ENCODE measurements at regions not wholly inside any gene's neighbourhood (a gene's known extent, or its start where the extent isn't known, plus 50 kb on each side); places are given as distances from the start of the nearest gene placed in this dataset.
A peak's percentile ranks its signal among the peaks of the same experiment; 100 is the strongest.
"Not testable (repeated sequence)": the region's sequence is repeated elsewhere in the genome, so short reads cannot be mapped to it uniquely, and the experiment has no call there.

DNA sequence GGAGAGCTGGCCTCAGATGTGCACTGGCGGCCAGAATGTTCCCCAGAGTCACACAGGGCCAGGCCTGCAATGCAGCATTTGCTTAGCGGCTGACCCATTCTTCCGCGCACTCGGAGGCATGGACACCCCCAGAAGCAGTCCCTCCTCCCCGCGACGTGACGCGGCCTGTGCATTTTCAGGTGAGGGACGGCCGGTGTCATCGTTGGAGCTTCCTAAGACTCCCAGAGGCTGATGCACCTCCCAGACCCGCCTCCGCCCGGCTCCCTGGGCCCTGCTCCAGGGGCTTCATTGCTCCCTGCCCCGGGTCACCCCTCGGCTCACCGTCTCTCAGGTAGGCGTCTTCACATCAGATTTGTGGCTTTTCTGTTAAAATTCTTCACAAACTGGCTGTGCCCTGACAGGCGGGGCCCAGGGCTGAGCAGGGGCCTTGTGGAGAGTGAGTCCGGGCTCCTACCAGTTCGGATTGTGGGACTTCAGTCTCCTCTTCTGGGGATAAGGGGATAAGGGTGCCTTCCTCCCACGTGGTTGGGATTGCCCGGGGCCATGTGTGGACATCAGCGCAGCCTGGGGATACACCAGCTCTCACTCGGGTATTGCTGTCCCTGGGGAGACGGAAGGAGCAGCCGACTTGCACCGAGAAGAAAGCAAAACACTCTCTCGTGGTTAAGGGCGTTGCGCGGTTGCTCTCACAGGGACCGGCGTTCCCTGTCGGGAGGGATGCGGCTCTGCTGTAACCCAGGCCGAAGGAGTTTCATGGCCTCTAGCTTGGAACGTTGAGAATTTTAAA, 249.1 kb downstream of the ADGRD1 start:
- no peak overlapping the region for H3K4me3 ChIP-seq (ENCODE audit: low read depth, poor library complexity, severe bottlenecking)
- 82 to 85% methylated on average over 39 to 40 of the region's 40 CpGs for WGBS, 2 donors
- peak in 1 of 2 donors; percentile 76 for DNase-seq (ENCODE audit: low spot score in 2 of 2)
- TF ChIP-seq POLR2A (IDR thresholded peaks at IDR 0.05) (no peak), CTCF (IDR thresholded peaks at IDR 0.05) (no peak)
- intact Hi-C loops (cut with DNase I; ENCODE audit: low total_unique reads): no loop called here

DNA sequence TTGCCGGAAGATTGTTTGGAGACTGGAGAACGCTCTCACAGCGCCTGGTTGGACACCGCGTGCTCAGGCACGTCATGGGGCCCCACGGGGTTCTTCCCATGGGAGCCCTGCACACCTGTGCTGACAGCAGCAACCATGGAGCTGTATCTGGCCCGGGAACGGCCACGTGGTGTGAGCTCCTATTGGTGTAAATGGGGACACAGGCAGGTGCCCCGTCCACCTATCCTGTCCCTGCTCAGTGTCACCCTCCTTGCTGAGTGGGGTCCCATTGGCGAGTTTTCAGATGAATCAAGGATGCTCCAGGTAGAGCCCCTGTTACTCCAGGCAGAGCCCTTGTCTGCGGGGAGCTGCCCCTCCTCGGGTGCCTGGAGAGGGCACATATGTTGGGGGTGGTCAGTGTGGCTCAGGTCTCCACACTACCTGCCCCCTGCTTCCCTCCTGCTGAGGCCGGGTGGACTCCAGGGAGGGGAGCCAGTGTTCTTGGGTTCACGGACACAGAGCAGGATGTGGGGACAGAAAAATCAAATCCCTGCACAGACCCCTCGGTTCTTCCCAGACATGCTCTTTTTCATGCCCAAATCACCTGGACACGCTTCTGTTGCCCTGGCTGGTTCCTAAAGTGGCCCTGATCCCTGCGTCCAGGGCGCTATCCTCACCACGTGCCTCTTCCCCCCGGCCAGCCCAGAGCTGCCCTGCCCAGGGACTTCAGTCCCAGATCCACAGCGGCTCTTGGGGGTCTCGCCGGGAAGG, 250.1 kb downstream of the ADGRD1 start:
- intact Hi-C loops (cut with DNase I; ENCODE audit: low total_unique reads): no loop called here
- 76 to 83% methylated on average over 22 to 25 of the region's 25 CpGs for WGBS, 2 donors
- TF ChIP-seq POLR2A (IDR thresholded peaks at IDR 0.05) (no peak), CTCF (IDR thresholded peaks at IDR 0.05) (no peak)
- H3K4me3 ChIP-seq (ENCODE audit: low read depth, poor library complexity, severe bottlenecking): no peak overlapping the region
- peak in 1 of 2 donors; percentile 77 for DNase-seq (ENCODE audit: low spot score in 2 of 2)

- H3K4me3 ChIP-seq (ENCODE audit: low read depth, poor library complexity, severe bottlenecking): no peak overlapping the region
- 77 to 83% methylated on average over 13 to 17 of the region's 17 CpGs for WGBS, 2 donors
- intact Hi-C loops (cut with DNase I; ENCODE audit: low total_unique reads): no loop called here
- DNase-seq (ENCODE audit: low spot score in 2 of 2): peak; percentile 5 to 64
- no peak for TF ChIP-seq CTCF (IDR thresholded peaks at IDR 0.05)
- TF ChIP-seq POLR2A (IDR thresholded peaks at IDR 0.05): no peak
These were observed 250.9 kb downstream of the ADGRD1 start for GRCh38 chr12:131204416-131205274.

GRCh38 chr12:131205275-131205933, 251.7 kb downstream of the ADGRD1 start:
- 70 to 81% methylated on average over 23 of the region's 23 CpGs for WGBS, 2 donors
- DNase-seq (ENCODE audit: low spot score in 2 of 2): peak; percentile 2 to 57
- intact Hi-C loops (cut with DNase I; ENCODE audit: low total_unique reads); H3K4me3 ChIP-seq (ENCODE audit: low read depth, poor library complexity, severe bottlenecking): not testable (repeated sequence)

DNA sequence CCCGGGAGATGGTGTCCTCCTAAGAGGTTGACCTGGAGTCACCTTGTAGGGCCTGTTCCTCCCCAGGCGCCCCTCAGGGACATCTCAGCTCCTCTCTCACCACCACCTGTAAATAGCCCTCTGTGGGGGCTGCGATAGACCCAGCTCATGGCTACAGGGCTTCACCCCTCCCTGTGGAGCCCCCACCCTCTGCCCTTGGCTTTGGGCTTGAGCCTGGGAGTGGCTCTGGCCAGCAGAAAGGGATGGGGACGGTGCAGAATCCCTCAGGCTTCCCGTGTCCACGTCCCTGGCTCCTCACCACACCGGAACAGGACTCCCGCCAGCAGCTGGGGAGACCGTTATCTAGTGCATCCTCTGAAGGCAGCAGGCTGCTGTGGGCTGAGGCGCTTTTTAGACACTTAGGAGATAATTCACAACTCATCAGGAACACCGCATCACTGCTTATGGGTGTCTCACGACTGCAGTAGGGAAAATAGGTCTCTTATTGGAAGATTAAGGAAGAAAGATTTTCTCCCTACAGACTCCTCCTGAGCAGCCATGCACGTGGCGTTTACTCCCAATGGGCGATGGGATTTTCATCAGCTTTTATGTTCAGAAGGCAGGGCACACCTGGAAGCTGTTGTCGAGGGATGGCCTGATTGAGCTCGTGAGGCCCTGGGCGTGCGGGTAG, 253.1 kb downstream of the ADGRD1 start:
- intact Hi-C loops (cut with DNase I; ENCODE audit: low total_unique reads); H3K4me3 ChIP-seq (ENCODE audit: low read depth, poor library complexity, severe bottlenecking): not testable (repeated sequence)
- WGBS, 2 donors: 76 to 89% methylated on average over 7 to 11 of the region's 19 CpGs
- DNase-seq (ENCODE audit: low spot score in 2 of 2): peak in 1 of 2 donors; percentile 79

DNA sequence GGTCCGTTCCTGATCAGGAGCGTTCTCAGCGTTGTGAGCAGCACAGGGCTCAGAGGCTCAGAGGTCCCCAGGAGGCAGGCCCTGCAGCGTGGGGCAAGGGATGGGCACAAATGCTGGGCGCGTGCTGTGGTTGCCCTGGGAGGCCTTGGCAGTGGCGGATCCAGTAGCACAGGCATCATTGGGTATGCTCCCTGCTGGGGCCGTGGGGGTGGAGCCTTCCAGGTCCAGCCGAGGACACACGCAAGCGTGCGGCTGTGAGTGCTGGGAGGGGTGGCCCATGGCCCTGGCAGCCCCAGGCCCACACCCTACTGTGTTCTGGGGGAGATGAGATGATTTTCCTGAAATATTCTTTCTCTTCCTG, 253.6 kb downstream of the ADGRD1 start:
- H3K4me3 ChIP-seq (ENCODE audit: low read depth, poor library complexity, severe bottlenecking); intact Hi-C loops (cut with DNase I; ENCODE audit: low total_unique reads): not testable (repeated sequence)
- DNase-seq (ENCODE audit: low spot score in 2 of 2): peak in 1 of 2 donors; percentile 53
- 83 to 93% methylated on average over 6 to 10 of the region's 12 CpGs for WGBS, 2 donors

DNA sequence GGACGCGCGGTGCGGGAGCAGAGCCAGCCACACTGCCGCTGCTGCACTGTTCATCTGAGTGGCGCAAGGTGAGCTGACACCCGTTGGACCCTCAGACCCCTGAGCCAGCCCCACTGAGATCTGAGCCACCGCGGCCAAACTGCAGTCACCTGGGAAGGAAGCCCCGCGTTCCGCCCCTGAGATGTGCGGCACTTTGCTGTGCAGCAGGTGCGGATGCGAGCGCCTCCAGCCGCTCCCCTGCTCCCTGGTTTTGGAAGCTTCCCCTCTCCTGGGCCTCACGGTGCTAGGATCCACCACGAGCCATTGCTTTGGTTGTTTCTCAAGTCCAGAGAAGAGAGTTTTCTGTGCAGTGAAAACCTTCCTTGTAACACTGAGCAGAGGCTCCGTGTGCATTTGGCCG, 254.1 kb downstream of the ADGRD1 start:
- intact Hi-C loops (cut with DNase I; ENCODE audit: low total_unique reads); H3K4me3 ChIP-seq (ENCODE audit: low read depth, poor library complexity, severe bottlenecking): not testable (repeated sequence)
- peak in 1 of 2 donors; percentile 62 for DNase-seq (ENCODE audit: low spot score in 2 of 2)
- 70 to 74% methylated on average over 2 to 12 of the region's 21 CpGs for WGBS, 2 donors

Measured in lower leg skin (tissue), 4 donors.